ENCODE measurements at regions not wholly inside any gene's neighbourhood (a gene's known extent, or its start where the extent isn't known, plus 50 kb on each side); places are given as distances from the start of the nearest gene placed in this dataset.

DNA sequence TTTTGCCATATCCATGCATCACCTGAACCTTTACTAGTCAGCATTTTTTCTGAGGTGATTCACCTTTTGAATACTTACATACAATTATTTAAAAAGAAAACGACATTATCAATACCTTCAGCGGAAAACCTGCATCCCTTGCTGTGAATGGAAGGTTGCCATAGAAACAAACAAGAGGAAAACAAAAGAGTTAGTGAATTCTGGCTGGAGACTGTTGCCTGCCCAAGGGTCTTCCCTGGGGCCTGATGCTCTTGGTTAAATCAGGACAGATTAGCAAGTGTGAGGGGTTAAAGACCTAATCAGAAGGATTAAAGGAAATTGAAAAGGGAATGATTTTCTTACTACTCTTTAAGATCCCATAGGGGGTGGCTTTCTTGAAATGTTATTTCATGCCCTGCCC is 96.0 kb upstream of the WSCD2 start:
- TF ChIP-seq POLR2A (IDR thresholded peaks at IDR 0.05; ENCODE audit: low read length) (no peak), GATA1 (IDR thresholded peaks at IDR 0.05; ENCODE audit: low read depth, low read length) (no peak)
